Mesenchymal stem cell (in vitro differentiated cells and primary cell): ENCODE measurements at regions not wholly inside any gene's neighbourhood (a gene's known extent, or its start where the extent isn't known, plus 50 kb on each side); places are given as distances from the start of the nearest gene placed in this dataset.
"Not testable (repeated sequence)": the region's sequence is repeated elsewhere in the genome, so short reads cannot be mapped to it uniquely, and the experiment has no call there.

Experiments
- DNase-seq: peaks from one replicate; pipeline ENCODE4 v3.0.0-alpha.2; 2013
- H2AFZ ChIP-seq: one replicate; pipeline ENCODE4 v1.6.1; 2013; ENCODE audit warnings: low read depth, mild to moderate bottlenecking, control low read depth, inconsistent platforms, low read length, moderate library complexity
- H2AK5ac ChIP-seq: 2 replicates; pipeline ENCODE4 v1.6.1; 2013; ENCODE audit warnings: low read length, moderate library complexity, mild to moderate bottlenecking, inconsistent platforms; ENCODE audit not compliant: severe bottlenecking
- H2BK120ac ChIP-seq: one replicate; pipeline ENCODE4 v1.6.1; 2013; ENCODE audit warnings: low read depth, mild to moderate bottlenecking, inconsistent platforms, low read length, moderate library complexity
- H2BK12ac ChIP-seq, 2 experiments: one replicate each; pipeline ENCODE4 v1.6.1; 2013; ENCODE audit warnings: inconsistent platforms in 2 of 2, low read length in 2 of 2, mild to moderate bottlenecking in 2 of 2, moderate library complexity in 2 of 2, control low read depth in 1 of 2
- H2BK15ac ChIP-seq: one replicate; pipeline ENCODE4 v1.6.1; 2013; ENCODE audit warnings: mild to moderate bottlenecking, low read depth, inconsistent platforms; ENCODE audit not compliant: poor library complexity, severe bottlenecking
- H2BK5ac ChIP-seq: 2 replicates; pipeline ENCODE4 v1.6.1; 2013; ENCODE audit warnings: low read depth, mild to moderate bottlenecking, low read length, control low read depth, inconsistent platforms; ENCODE audit not compliant: poor library complexity, severe bottlenecking
- H3K14ac ChIP-seq, 2 experiments: one replicate each; pipeline ENCODE4 v1.6.1; 2013; ENCODE audit warnings: inconsistent platforms in 2 of 2, low read length in 2 of 2, control low read depth in 1 of 2, mild to moderate bottlenecking in 1 of 2, moderate library complexity in 1 of 2
- H3K18ac ChIP-seq, 2 experiments: one replicate each; pipeline ENCODE4 v1.6.1; 2013; ENCODE audit warnings: inconsistent platforms in 2 of 2, low read length in 2 of 2, control low read depth in 1 of 2, low read depth in 1 of 2, mild to moderate bottlenecking in 1 of 2
- H3K23ac ChIP-seq, 2 experiments: one replicate each; pipeline ENCODE4 v1.6.1; 2013; ENCODE audit warnings: inconsistent platforms in 2 of 2, low read length in 2 of 2, mild to moderate bottlenecking in 2 of 2, moderate library complexity in 2 of 2, control low read depth in 1 of 2
- H3K27ac ChIP-seq: 2 replicates; pipeline ENCODE4 v1.5.1; 2013; ENCODE audit warnings: mild to moderate bottlenecking, moderate library complexity, low read length, control low read depth, inconsistent platforms; ENCODE audit not compliant: poor library complexity, severe bottlenecking
- H3K27me3 ChIP-seq, 2 experiments: 2 replicates each; pipeline versions ENCODE4 v1.6.1 to v1.7.0; 2013; ENCODE audit warnings: low read length in 2 of 2, mild to moderate bottlenecking in 2 of 2, moderate library complexity in 2 of 2, control low read depth in 1 of 2, inconsistent platforms in 1 of 2; ENCODE audit not compliant: control insufficient read depth in 1 of 2, insufficient read depth in 1 of 2
- H3K36me3 ChIP-seq, 2 experiments: 2 replicates each; pipeline versions ENCODE4 v1.6.1 to v1.7.0; 2013; ENCODE audit warnings: low read length in 2 of 2, control low read depth in 1 of 2, inconsistent platforms in 1 of 2, low read depth in 1 of 2, mild to moderate bottlenecking in 1 of 2; ENCODE audit not compliant: insufficient read depth in 2 of 2, control insufficient read depth in 1 of 2
- H3K4ac ChIP-seq, 2 experiments: one replicate each; pipeline ENCODE4 v1.6.1; 2013; ENCODE audit warnings: inconsistent platforms in 2 of 2, low read length in 2 of 2, mild to moderate bottlenecking in 2 of 2, moderate library complexity in 2 of 2, control low read depth in 1 of 2, low read depth in 1 of 2
- H3K4me1 ChIP-seq: 2 replicates; pipeline ENCODE4 v1.6.1; 2013; ENCODE audit warnings: low read depth, low read length, control low read depth; ENCODE audit not compliant: control insufficient read depth, insufficient read depth
- H3K4me2 ChIP-seq: 2 replicates; pipeline ENCODE4 v1.6.1; 2013; ENCODE audit warnings: low read length, mild to moderate bottlenecking, inconsistent platforms; ENCODE audit not compliant: poor library complexity, severe bottlenecking
- H3K4me3 ChIP-seq, 2 experiments: 2 replicates each; pipeline versions ENCODE4 v1.5.1 to v1.7.0; 2013; ENCODE audit warnings: low read length in 2 of 2, mild to moderate bottlenecking in 2 of 2, control low read depth in 1 of 2, low read depth in 1 of 2; ENCODE audit not compliant: insufficient read depth in 1 of 2
- H3K79me1 ChIP-seq: replicated peaks from 2 replicates; pipeline ENCODE4 v1.6.1; 2013; ENCODE audit warnings: mild to moderate bottlenecking, control low read depth, low read length, inconsistent platforms; ENCODE audit not compliant: poor library complexity, severe bottlenecking
- H3K9ac ChIP-seq: 2 replicates; pipeline ENCODE4 v1.7.0; 2013; ENCODE audit warnings: mild to moderate bottlenecking, low read length, moderate library complexity
- H3K9me3 ChIP-seq: 2 replicates; pipeline ENCODE4 v1.7.0; 2013; ENCODE audit warnings: mild to moderate bottlenecking, low read length; ENCODE audit not compliant: control insufficient read depth
- H4K8ac ChIP-seq: one replicate; pipeline ENCODE4 v1.6.1; 2013; ENCODE audit warnings: inconsistent platforms, mild to moderate bottlenecking, low read length, moderate library complexity
- H4K91ac ChIP-seq: one replicate; pipeline ENCODE4 v1.6.1; 2013; ENCODE audit warnings: mild to moderate bottlenecking, low read length, inconsistent platforms
- WGBS: methylation state at CpG from one replicate; pipeline ENCODE4 v1.1.7; 2013; ENCODE audit warnings: mixed read lengths; 5-methylcytosine and 5-hydroxymethylcytosine counted together

- no peak overlapping the region for H2BK5ac ChIP-seq
- H4K8ac ChIP-seq: no peak overlapping the region
- no peak overlapping the region for H3K27ac ChIP-seq
- H3K9ac ChIP-seq: no peak overlapping the region
- no peak overlapping the region for H3K4me2 ChIP-seq
- no peak overlapping the region for H4K91ac ChIP-seq
- no peak overlapping the region for H2BK12ac ChIP-seq
- 82% methylated on average over 3 of the region's 3 CpGs for WGBS
- DNase-seq: no peak
- no peaks in the 10 kb centered on the region for H3K27me3 ChIP-seq
- no peak overlapping the region for H3K4ac ChIP-seq
- no peak overlapping the region for H2BK120ac ChIP-seq
- no peak overlapping the region for H2AK5ac ChIP-seq
- no peak overlapping the region for H2BK15ac ChIP-seq
- no peaks in the 10 kb centered on the region for H3K9me3 ChIP-seq
- H3K14ac ChIP-seq: no peak overlapping the region
- H3K4me3 ChIP-seq: no peak overlapping the region
- no peaks in the 10 kb centered on the region for H3K36me3 ChIP-seq
- H3K79me1 ChIP-seq: no peaks in the 10 kb centered on the region
- no peak overlapping the region for H3K23ac ChIP-seq
- peaks cover under 1% of the 10 kb centered on the region for H3K4me1 ChIP-seq
- H3K18ac ChIP-seq: no peak overlapping the region
- no peak overlapping the region for H2AFZ ChIP-seq
Observed at GRCh38 chr12:24356240-24356804, 406.9 kb upstream of the SOX5 start.

GRCh38 chr12:24352363-24352762 lies 402.9 kb upstream of the SOX5 start:
- Histone ChIP-seq H3K9me3 (no peaks in the 10 kb centered on the region), H4K8ac (no peak overlapping the region), H2AFZ (no peak overlapping the region), H2BK12ac (no peak overlapping the region), H3K4me3 (no peak overlapping the region), H3K9ac (no peak overlapping the region), H2AK5ac (no peak overlapping the region), H3K4ac (no peak overlapping the region), H2BK15ac (no peak overlapping the region), H3K4me1 (no peaks in the 10 kb centered on the region), H3K14ac (no peak overlapping the region), H3K23ac (no peak overlapping the region), H3K4me2 (no peak overlapping the region), H2BK120ac (no peak overlapping the region), H3K79me1 (no peaks in the 10 kb centered on the region), H3K27me3 (no peaks in the 10 kb centered on the region), H4K91ac (no peak overlapping the region), H2BK5ac (no peak overlapping the region), H3K36me3 (no peaks in the 10 kb centered on the region), H3K18ac (no peak overlapping the region), H3K27ac (no peak overlapping the region)
- WGBS: 92% methylated on average over 2 of the region's 5 CpGs
- DNase-seq: no peak

GRCh38 chr12:24349051-24349799 lies 399.8 kb upstream of the SOX5 start:
- no peak overlapping the region for H2AK5ac ChIP-seq
- no peak overlapping the region for H4K8ac ChIP-seq
- H3K4me3 ChIP-seq: no peak overlapping the region
- H2AFZ ChIP-seq: no peak overlapping the region
- no peak overlapping the region for H2BK12ac ChIP-seq
- H3K18ac ChIP-seq: no peak overlapping the region
- H4K91ac ChIP-seq: no peak overlapping the region
- H3K9me3 ChIP-seq: no peaks in the 10 kb centered on the region
- no peaks in the 10 kb centered on the region for H3K36me3 ChIP-seq
- no peaks in the 10 kb centered on the region for H3K79me1 ChIP-seq
- no peaks in the 10 kb centered on the region for H3K27me3 ChIP-seq
- no peak overlapping the region for H3K4ac ChIP-seq
- no peak for DNase-seq
- 91% methylated on average over 4 of the region's 4 CpGs for WGBS
- H3K9ac ChIP-seq: no peak overlapping the region
- H2BK120ac ChIP-seq: no peak overlapping the region
- no peak overlapping the region for H2BK5ac ChIP-seq
- no peak overlapping the region for H3K14ac ChIP-seq
- no peak overlapping the region for H3K23ac ChIP-seq
- H3K4me1 ChIP-seq: no peaks in the 10 kb centered on the region
- H3K4me2 ChIP-seq: no peak overlapping the region
- no peak overlapping the region for H3K27ac ChIP-seq
- no peak overlapping the region for H2BK15ac ChIP-seq

- not testable (repeated sequence) for H3K4me1 ChIP-seq, H3K9ac ChIP-seq, H2BK5ac ChIP-seq, H2BK15ac ChIP-seq, H3K4me3 ChIP-seq, H4K8ac ChIP-seq, H3K23ac ChIP-seq, H3K4ac ChIP-seq, H2AK5ac ChIP-seq, H2BK120ac ChIP-seq, DNase-seq, H2AFZ ChIP-seq, H3K27ac ChIP-seq, H3K9me3 ChIP-seq, H3K79me1 ChIP-seq, H3K18ac ChIP-seq, H3K4me2 ChIP-seq, H3K36me3 ChIP-seq, H3K27me3 ChIP-seq, H2BK12ac ChIP-seq, H4K91ac ChIP-seq, H3K14ac ChIP-seq
- 91% methylated on average over 5 of the region's 5 CpGs for WGBS
Observed at GRCh38 chr12:24348180-24348579, 398.7 kb upstream of the SOX5 start.
